Astrocyte (in vitro differentiated cells and primary cell): ENCODE measurements at regions not wholly inside any gene's neighbourhood (a gene's known extent, or its start where the extent isn't known, plus 50 kb on each side); places are given as distances from the start of the nearest gene placed in this dataset.

Source experiments
- EZH2 ChIP-seq: IDR thresholded peaks from 2 replicates; pipeline ENCODE4 v1.6.1; 2012; ENCODE audit warnings: mild to moderate bottlenecking, low read length, inconsistent platforms; ENCODE audit not compliant: insufficient read depth
- TF ChIP-seq, protein P1 (sequence below): IDR thresholded peaks from 2 replicates; pipeline ENCODE4 v1.5.1; 2011; ENCODE audit warnings: low read depth, mild to moderate bottlenecking, inconsistent platforms, low read length, moderate library complexity; ENCODE audit not compliant: insufficient read depth

DNA sequence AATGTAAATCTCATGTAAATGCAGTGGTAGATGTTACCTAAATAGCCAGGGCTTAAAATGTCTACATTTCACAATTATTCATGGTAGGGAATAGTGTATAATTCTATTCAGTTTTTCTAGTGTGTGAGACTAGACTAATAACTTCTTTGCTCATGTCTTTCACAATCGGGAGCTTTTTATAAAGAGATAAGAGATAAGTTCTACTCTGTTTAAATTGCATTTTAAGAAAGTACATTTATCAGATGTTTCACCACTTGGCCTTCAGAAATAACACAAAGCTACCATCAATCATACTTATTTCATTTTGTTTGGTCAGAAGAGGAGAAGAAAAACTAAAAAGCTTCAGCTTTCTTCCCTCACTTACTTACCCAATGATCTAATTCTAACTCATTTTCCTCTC, 725.5 kb upstream of the FLRT2 start:
- TF ChIP-seq, protein P1, sequence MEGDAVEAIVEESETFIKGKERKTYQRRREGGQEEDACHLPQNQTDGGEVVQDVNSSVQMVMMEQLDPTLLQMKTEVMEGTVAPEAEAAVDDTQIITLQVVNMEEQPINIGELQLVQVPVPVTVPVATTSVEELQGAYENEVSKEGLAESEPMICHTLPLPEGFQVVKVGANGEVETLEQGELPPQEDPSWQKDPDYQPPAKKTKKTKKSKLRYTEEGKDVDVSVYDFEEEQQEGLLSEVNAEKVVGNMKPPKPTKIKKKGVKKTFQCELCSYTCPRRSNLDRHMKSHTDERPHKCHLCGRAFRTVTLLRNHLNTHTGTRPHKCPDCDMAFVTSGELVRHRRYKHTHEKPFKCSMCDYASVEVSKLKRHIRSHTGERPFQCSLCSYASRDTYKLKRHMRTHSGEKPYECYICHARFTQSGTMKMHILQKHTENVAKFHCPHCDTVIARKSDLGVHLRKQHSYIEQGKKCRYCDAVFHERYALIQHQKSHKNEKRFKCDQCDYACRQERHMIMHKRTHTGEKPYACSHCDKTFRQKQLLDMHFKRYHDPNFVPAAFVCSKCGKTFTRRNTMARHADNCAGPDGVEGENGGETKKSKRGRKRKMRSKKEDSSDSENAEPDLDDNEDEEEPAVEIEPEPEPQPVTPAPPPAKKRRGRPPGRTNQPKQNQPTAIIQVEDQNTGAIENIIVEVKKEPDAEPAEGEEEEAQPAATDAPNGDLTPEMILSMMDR = no peak
- no peak for TF ChIP-seq EZH2
